Hepatocyte (in vitro differentiated cells): ENCODE measurements at regions not wholly inside any gene's neighbourhood (a gene's known extent, or its start where the extent isn't known, plus 50 kb on each side); places are given as distances from the start of the nearest gene placed in this dataset.
A peak's percentile ranks its signal among the peaks of the same experiment; 100 is the strongest.

ENCODE experiments used
- DNase-seq: peaks from one replicate; pipeline ENCODE4 v3.0.0-alpha.2; 2016; ENCODE audit warnings: low spot score
- H2AFZ ChIP-seq: fragments of 200-600 bp; sonication (generic); 2 replicates; pipeline ENCODE4 v1.6.0; 2016; ENCODE audit warnings: antibody characterized with exemption, mild to moderate bottlenecking
- H3K27ac ChIP-seq: fragments of 200-600 bp; sonication (generic); 2 replicates; pipeline ENCODE4 v1.5.1; 2016; ENCODE audit warnings: mild to moderate bottlenecking
- H3K27me3 ChIP-seq: fragments of 200-600 bp; sonication (generic); 2 replicates; pipeline ENCODE4 v1.6.1; 2016
- H3K36me3 ChIP-seq: fragments of 200-600 bp; sonication (generic); replicated peaks from 2 replicates; pipeline ENCODE4 v1.5.1; 2016; ENCODE audit warnings: low read depth; ENCODE audit not compliant: insufficient read depth
- H3K4me1 ChIP-seq: fragments of 200-600 bp; sonication (generic); 2 replicates; pipeline ENCODE4 v1.5.1; 2016; ENCODE audit warnings: mild to moderate bottlenecking, moderate library complexity; ENCODE audit not compliant: insufficient read depth
- H3K4me2 ChIP-seq: fragments of 200-600 bp; sonication (generic); 2 replicates; pipeline ENCODE4 v1.6.0; 2016
- H3K4me3 ChIP-seq: fragments of 200-600 bp; sonication (generic); 2 replicates; pipeline ENCODE4 v1.5.1; 2016; ENCODE audit warnings: mild to moderate bottlenecking
- H3K79me2 ChIP-seq: fragments of 200-600 bp; sonication (generic); 2 replicates; pipeline ENCODE4 v1.6.0; 2017; ENCODE audit warnings: mild to moderate bottlenecking
- H3K9me2 ChIP-seq: fragments of 200-600 bp; sonication (generic); replicated peaks from 2 replicates; pipeline ENCODE4 v1.6.0; 2017; ENCODE audit warnings: mild to moderate bottlenecking; ENCODE audit not compliant: insufficient read depth
- H3K9me3 ChIP-seq: fragments of 200-600 bp; sonication (generic); 2 replicates; pipeline ENCODE4 v1.5.1; 2016; ENCODE audit warnings: low read depth, mild to moderate bottlenecking
- H4K20me1 ChIP-seq: fragments of 200-600 bp; sonication (generic); 2 replicates; pipeline ENCODE4 v1.6.0; 2016; ENCODE audit warnings: mild to moderate bottlenecking; ENCODE audit not compliant: insufficient read depth, poor library complexity, severe bottlenecking
- EZH2 ChIP-seq: fragments of 200-600 bp; sonication (generic); IDR thresholded peaks from 2 replicates; pipeline ENCODE4 v1.6.1; 2016; ENCODE audit warnings: antibody characterized with exemption, mild to moderate bottlenecking, borderline replicate concordance
- EZH2phosphoT487 ChIP-seq: fragments of 200-600 bp; sonication (generic); IDR thresholded peaks from one replicate; pipeline ENCODE4 v1.6.1; 2018; ENCODE audit warnings: antibody characterized with exemption, mild to moderate bottlenecking, low read depth, moderate library complexity; ENCODE audit not compliant: unreplicated experiment, severe bottlenecking
- WGBS: methylation state at CpG from one replicate; pipeline ENCODE4 v1.1.6; 2016; ENCODE audit warnings: low lambda C conversion rate; ENCODE audit errors: missing lambda C conversion rate; 5-methylcytosine and 5-hydroxymethylcytosine counted together
- TF ChIP-seq, protein P1 (sequence below): fragments of 200-600 bp; sonication (generic); IDR thresholded peaks from 2 replicates; pipeline ENCODE4 v1.5.1; 2016; ENCODE audit warnings: antibody characterized with exemption, mild to moderate bottlenecking; ENCODE audit not compliant: poor library complexity

- H3K9me3 ChIP-seq = no peaks in the 10 kb centered on the region
Observed at GRCh38 chr11:123357990-123358827, 71.9 kb upstream of the GRAMD1B start.

DNA sequence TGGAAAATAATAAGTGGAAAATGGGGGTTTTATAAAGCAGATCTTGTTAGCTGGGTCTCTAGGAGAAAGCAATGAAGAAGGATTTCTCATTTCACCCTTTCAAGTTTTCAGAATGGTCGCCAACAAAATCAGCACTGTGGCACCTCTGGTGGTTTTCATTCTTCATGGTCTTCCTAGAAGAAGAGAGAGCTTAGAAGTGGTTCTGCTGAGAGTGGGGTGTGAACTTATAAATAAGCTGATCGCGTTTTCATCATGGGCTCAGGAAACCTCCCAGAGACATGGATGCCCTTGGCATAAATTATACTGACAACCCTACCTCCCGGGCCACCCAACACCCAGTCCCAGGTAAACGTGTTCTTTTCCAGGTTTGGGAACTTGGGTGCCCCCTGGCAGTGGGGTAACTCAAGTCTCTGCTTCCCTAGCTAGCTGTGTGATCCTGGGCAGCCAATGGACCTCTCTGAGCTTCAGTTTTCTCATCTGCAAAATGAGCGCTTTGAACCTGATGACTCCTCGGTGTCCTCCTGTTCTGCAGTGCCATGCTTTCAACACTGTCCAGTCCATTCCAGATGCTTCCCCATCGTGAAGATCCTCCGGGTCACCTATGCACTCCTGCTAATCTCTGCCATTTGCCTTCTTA, 72.6 kb upstream of the GRAMD1B start:
- no peak for DNase-seq
- Histone ChIP-seq H3K27ac (no peak overlapping the region), H4K20me1 (no peaks in the 10 kb centered on the region), H3K9me3 (no peaks in the 10 kb centered on the region), H3K79me2 (no peaks in the 10 kb centered on the region), H3K4me2 (peak overlapping the region; percentile 90), H3K36me3 (no peaks in the 10 kb centered on the region), H3K4me3 (peak overlapping the region; percentile 47), H3K27me3 (peaks cover 57% of the 10 kb centered on the region), H2AFZ (peak overlapping the region; percentile 51), H3K9me2 (no peaks in the 10 kb centered on the region), H3K4me1 (no peaks in the 10 kb centered on the region)
- TF ChIP-seq, protein P1, sequence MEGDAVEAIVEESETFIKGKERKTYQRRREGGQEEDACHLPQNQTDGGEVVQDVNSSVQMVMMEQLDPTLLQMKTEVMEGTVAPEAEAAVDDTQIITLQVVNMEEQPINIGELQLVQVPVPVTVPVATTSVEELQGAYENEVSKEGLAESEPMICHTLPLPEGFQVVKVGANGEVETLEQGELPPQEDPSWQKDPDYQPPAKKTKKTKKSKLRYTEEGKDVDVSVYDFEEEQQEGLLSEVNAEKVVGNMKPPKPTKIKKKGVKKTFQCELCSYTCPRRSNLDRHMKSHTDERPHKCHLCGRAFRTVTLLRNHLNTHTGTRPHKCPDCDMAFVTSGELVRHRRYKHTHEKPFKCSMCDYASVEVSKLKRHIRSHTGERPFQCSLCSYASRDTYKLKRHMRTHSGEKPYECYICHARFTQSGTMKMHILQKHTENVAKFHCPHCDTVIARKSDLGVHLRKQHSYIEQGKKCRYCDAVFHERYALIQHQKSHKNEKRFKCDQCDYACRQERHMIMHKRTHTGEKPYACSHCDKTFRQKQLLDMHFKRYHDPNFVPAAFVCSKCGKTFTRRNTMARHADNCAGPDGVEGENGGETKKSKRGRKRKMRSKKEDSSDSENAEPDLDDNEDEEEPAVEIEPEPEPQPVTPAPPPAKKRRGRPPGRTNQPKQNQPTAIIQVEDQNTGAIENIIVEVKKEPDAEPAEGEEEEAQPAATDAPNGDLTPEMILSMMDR = no peak
- no peak for TF ChIP-seq EZH2
- no peak for TF ChIP-seq EZH2phosphoT487
- 62% methylated on average over 9 of the region's 9 CpGs for WGBS

More at GRCh38 chr11:123357990-123358827, 71.9 kb upstream of the GRAMD1B start:
- Histone ChIP-seq H3K27ac (no peak overlapping the region), H4K20me1 (no peaks in the 10 kb centered on the region), H3K4me2 (peak overlapping the region; percentile 90), H3K27me3 (peaks cover 64% of the 10 kb centered on the region), H3K36me3 (no peaks in the 10 kb centered on the region), H3K4me3 (peak overlapping the region; percentile 47), H3K9me2 (no peaks in the 10 kb centered on the region), H3K79me2 (no peaks in the 10 kb centered on the region), H3K4me1 (no peaks in the 10 kb centered on the region), H2AFZ (peak overlapping the region; percentile 51)
- TF ChIP-seq, protein P1 = peak; percentile 32
- TF ChIP-seq EZH2phosphoT487 (no peak), EZH2 (peak; percentile 53)
- DNase-seq = peak; percentile 20
- WGBS = 1% methylated on average over 43 of the region's 58 CpGs

GRCh38 chr11:123356539-123356938, 73.5 kb upstream of the GRAMD1B start:
- H2AFZ ChIP-seq = no peak overlapping the region
- no peaks in the 10 kb centered on the region for H3K4me1 ChIP-seq
- no peaks in the 10 kb centered on the region for H3K9me2 ChIP-seq
- no peak for DNase-seq
- H3K9me3 ChIP-seq = no peaks in the 10 kb centered on the region
- no peaks in the 10 kb centered on the region for H3K79me2 ChIP-seq
- TF ChIP-seq, protein P1 = no peak
- no peak for TF ChIP-seq EZH2phosphoT487
- no peak for TF ChIP-seq EZH2
- 91% methylated on average over 7 of the region's 7 CpGs for WGBS
- H4K20me1 ChIP-seq = no peaks in the 10 kb centered on the region
- no peak overlapping the region for H3K4me2 ChIP-seq
- no peak overlapping the region for H3K4me3 ChIP-seq
- H3K27ac ChIP-seq = no peak overlapping the region
- peaks cover 54% of the 10 kb centered on the region for H3K27me3 ChIP-seq
- H3K36me3 ChIP-seq = no peaks in the 10 kb centered on the region
